Fibroblast of lung (primary cell): ENCODE measurements at regions not wholly inside any gene's neighbourhood (a gene's known extent, or its start where the extent isn't known, plus 50 kb on each side); places are given as distances from the start of the nearest gene placed in this dataset.

ENCODE experiments used
- EZH2 ChIP-seq: IDR thresholded peaks from 2 replicates; pipeline ENCODE4 v1.5.1; 2012; ENCODE audit warnings: low read length, control low read depth, mild to moderate bottlenecking; ENCODE audit errors: missing control alignments
- TF ChIP-seq, protein P1 (sequence below), 2 donors: IDR thresholded peaks in 1 of 2; conservative IDR thresholded peaks in 1 of 2; 1 replicate in 1 of 2; 2 replicates in 1 of 2; pipeline ENCODE4 v1.5.1; 2011 to 2012; ENCODE audit warnings: low read length in 2 of 2, control low read depth in 1 of 2, inconsistent platforms in 1 of 2, low read depth in 1 of 2, mild to moderate bottlenecking in 1 of 2

DNA sequence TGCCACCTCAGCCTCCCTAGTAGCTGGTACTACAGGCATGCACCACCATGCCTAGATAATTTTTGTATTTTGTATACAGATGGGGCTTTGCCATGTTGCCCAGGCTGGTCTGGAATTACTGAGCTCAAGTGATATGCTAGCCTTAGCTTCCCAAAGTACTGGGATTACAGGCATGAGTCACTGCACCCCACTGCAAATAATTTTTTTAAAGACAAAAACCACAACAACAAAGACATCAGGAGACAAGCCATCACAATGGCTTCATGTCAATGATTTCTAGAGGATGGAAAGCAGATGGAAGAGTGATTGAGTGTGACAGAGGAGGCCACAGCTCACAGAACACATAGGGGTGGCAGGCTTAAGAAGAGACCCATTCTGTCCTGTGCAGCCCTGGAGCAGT, 97.9 kb upstream of the PCSK1 start:
- TF ChIP-seq, protein P1, sequence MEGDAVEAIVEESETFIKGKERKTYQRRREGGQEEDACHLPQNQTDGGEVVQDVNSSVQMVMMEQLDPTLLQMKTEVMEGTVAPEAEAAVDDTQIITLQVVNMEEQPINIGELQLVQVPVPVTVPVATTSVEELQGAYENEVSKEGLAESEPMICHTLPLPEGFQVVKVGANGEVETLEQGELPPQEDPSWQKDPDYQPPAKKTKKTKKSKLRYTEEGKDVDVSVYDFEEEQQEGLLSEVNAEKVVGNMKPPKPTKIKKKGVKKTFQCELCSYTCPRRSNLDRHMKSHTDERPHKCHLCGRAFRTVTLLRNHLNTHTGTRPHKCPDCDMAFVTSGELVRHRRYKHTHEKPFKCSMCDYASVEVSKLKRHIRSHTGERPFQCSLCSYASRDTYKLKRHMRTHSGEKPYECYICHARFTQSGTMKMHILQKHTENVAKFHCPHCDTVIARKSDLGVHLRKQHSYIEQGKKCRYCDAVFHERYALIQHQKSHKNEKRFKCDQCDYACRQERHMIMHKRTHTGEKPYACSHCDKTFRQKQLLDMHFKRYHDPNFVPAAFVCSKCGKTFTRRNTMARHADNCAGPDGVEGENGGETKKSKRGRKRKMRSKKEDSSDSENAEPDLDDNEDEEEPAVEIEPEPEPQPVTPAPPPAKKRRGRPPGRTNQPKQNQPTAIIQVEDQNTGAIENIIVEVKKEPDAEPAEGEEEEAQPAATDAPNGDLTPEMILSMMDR (conservative IDR thresholded peaks at IDR 0.05 in 1 of 2, IDR thresholded peaks at IDR 0.05 in 1 of 2; ENCODE audit: low read depth in 1 of 2, low read length in 2 of 2): no peak
- TF ChIP-seq EZH2: no peak
